H9 (cell line): ENCODE measurements at regions not wholly inside any gene's neighbourhood (a gene's known extent, or its start where the extent isn't known, plus 50 kb on each side); places are given as distances from the start of the nearest gene placed in this dataset.

Source experiments
- DNase-seq: peaks from one replicate; pipeline ENCODE4 v3.0.0-alpha.2; 2017
- H2AFZ ChIP-seq: one replicate; pipeline ENCODE4 v1.6.1; 2013; ENCODE audit warnings: mild to moderate bottlenecking, low read length, control low read depth, moderate library complexity
- H2AK5ac ChIP-seq: 2 replicates; pipeline ENCODE4 v1.6.1; 2013; ENCODE audit warnings: low read length, control low read depth, mixed read lengths; ENCODE audit not compliant: insufficient read length
- H2BK120ac ChIP-seq: one replicate; pipeline ENCODE4 v1.6.1; 2013; ENCODE audit warnings: low read depth, mild to moderate bottlenecking, low read length, control low read depth, inconsistent platforms; ENCODE audit not compliant: poor library complexity, severe bottlenecking
- H2BK12ac ChIP-seq: 2 replicates; pipeline ENCODE4 v1.6.1; 2013; ENCODE audit warnings: low read length, control low read depth, mixed read lengths, low read depth; ENCODE audit not compliant: insufficient read length
- H2BK15ac ChIP-seq: 2 replicates; pipeline ENCODE4 v1.6.1; 2013; ENCODE audit warnings: low read depth, low read length, control low read depth
- H2BK20ac ChIP-seq: one replicate; pipeline ENCODE4 v1.6.1; 2013; ENCODE audit warnings: low read depth, mild to moderate bottlenecking, low read length, control low read depth, inconsistent platforms; ENCODE audit not compliant: poor library complexity, severe bottlenecking
- H2BK5ac ChIP-seq: 2 replicates; pipeline ENCODE4 v1.6.1; 2013; ENCODE audit warnings: low read length, control low read depth, mixed read lengths; ENCODE audit not compliant: insufficient read length
- H3K14ac ChIP-seq: 2 replicates; pipeline ENCODE4 v1.6.1; 2013; ENCODE audit warnings: low read length, control low read depth; ENCODE audit not compliant: insufficient read depth
- H3K18ac ChIP-seq: 2 replicates; pipeline ENCODE4 v1.6.1; 2013; ENCODE audit warnings: low read depth, mild to moderate bottlenecking, mixed read lengths, low read length, control low read depth; ENCODE audit not compliant: insufficient read length
- H3K23ac ChIP-seq: 2 replicates; pipeline ENCODE4 v1.6.1; 2013; ENCODE audit warnings: low read length, control low read depth, mixed read lengths, low read depth; ENCODE audit not compliant: insufficient read length
- H3K23me2 ChIP-seq: 2 replicates; pipeline ENCODE4 v1.6.1; 2013; ENCODE audit warnings: low read depth, mild to moderate bottlenecking, mixed read lengths, low read length, control low read depth; ENCODE audit not compliant: insufficient read length, poor library complexity, severe bottlenecking
- H3K27ac ChIP-seq: 2 replicates; pipeline ENCODE4 v1.5.1; 2013; ENCODE audit warnings: low read length, control low read depth, mixed read lengths, low read depth; ENCODE audit not compliant: insufficient read length
- H3K27me3 ChIP-seq: 2 replicates; pipeline ENCODE4 v1.6.1; 2013; ENCODE audit warnings: low read length, control low read depth, inconsistent platforms; ENCODE audit not compliant: insufficient read depth
- H3K4ac ChIP-seq: 2 replicates; pipeline ENCODE4 v1.6.1; 2013; ENCODE audit warnings: low read depth, mild to moderate bottlenecking, control low read depth, inconsistent platforms, low read length, moderate library complexity
- H3K4me1 ChIP-seq: 2 replicates; pipeline ENCODE4 v1.6.1; 2013; ENCODE audit warnings: low read length, control low read depth, inconsistent platforms; ENCODE audit not compliant: insufficient read depth
- H3K4me2 ChIP-seq: 2 replicates; pipeline ENCODE4 v1.6.1; 2013; ENCODE audit warnings: low read length, control low read depth, mixed read lengths; ENCODE audit not compliant: insufficient read length, insufficient read depth
- H3K56ac ChIP-seq: 2 replicates; pipeline ENCODE4 v1.6.1; 2013; ENCODE audit warnings: low read depth, mild to moderate bottlenecking, mixed read lengths, low read length, control low read depth; ENCODE audit not compliant: insufficient read length
- H3K79me1 ChIP-seq: 2 replicates; pipeline ENCODE4 v1.6.1; 2013; ENCODE audit warnings: low read depth, mild to moderate bottlenecking, moderate library complexity, low read length, control low read depth, inconsistent platforms; ENCODE audit not compliant: insufficient read depth, poor library complexity, severe bottlenecking
- H3K79me2 ChIP-seq: 2 replicates; pipeline ENCODE4 v1.6.1; 2013; ENCODE audit warnings: low read length, control low read depth, inconsistent platforms; ENCODE audit not compliant: insufficient read depth
- H3K9ac ChIP-seq: 2 replicates; pipeline ENCODE4 v1.6.1; 2013; ENCODE audit warnings: low read length, control low read depth, mixed read lengths; ENCODE audit not compliant: insufficient read length; ENCODE audit errors: extremely low read depth
- H3K9me3 ChIP-seq: one replicate; pipeline ENCODE4 v1.6.1; 2013; ENCODE audit warnings: low read depth, low read length, inconsistent platforms; ENCODE audit not compliant: control insufficient read depth
- H3T11ph ChIP-seq: one replicate; pipeline ENCODE4 v1.6.1; 2013; ENCODE audit warnings: mild to moderate bottlenecking, low read length, control low read depth, inconsistent platforms
- H4K20me1 ChIP-seq: one replicate; pipeline ENCODE4 v1.6.1; 2013; ENCODE audit not compliant: control insufficient read depth, insufficient read length, insufficient read depth
- H4K5ac ChIP-seq: 2 replicates; pipeline ENCODE4 v1.6.1; 2013; ENCODE audit warnings: low read depth, mild to moderate bottlenecking, mixed read lengths, low read length, control low read depth; ENCODE audit not compliant: insufficient read length
- H4K8ac ChIP-seq: replicated peaks from 2 replicates; pipeline ENCODE4 v1.6.1; 2013; ENCODE audit warnings: low read length, control low read depth, mixed read lengths, low read depth; ENCODE audit not compliant: insufficient read length
- H4K91ac ChIP-seq: 2 replicates; pipeline ENCODE4 v1.6.1; 2013; ENCODE audit warnings: low read depth, mild to moderate bottlenecking, moderate library complexity, mixed read lengths, low read length, control low read depth; ENCODE audit not compliant: insufficient read length
- H3K27ac Mint-ChIP-seq, 3 experiments: 2 replicates in 2 of 3; 3 replicates in 1 of 3; pipeline ENCODE4 v1.8.0; 2020 to 2021; ENCODE audit warnings: mixed read lengths in 3 of 3, mild to moderate bottlenecking in 1 of 3, moderate library complexity in 1 of 3
- H3K27me3 Mint-ChIP-seq: 2 replicates; pipeline ENCODE4 v1.8.0; 2021; ENCODE audit warnings: low read depth, mild to moderate bottlenecking, moderate library complexity, mixed read lengths
- H3K36me3 Mint-ChIP-seq, 3 experiments: 2 replicates in 2 of 3; 3 replicates in 1 of 3; pipeline ENCODE4 v1.8.0; 2020 to 2021; ENCODE audit warnings: low read depth in 3 of 3, mixed read lengths in 3 of 3; ENCODE audit not compliant: insufficient read depth in 1 of 3
- H3K4me1 Mint-ChIP-seq, 2 experiments: 2 replicates each; pipeline ENCODE4 v1.8.0; 2020; ENCODE audit warnings: mixed read lengths in 2 of 2
- H3K4me3 Mint-ChIP-seq, 2 experiments: 2 replicates in 1 of 2; 3 replicates in 1 of 2; pipeline ENCODE4 v1.8.0; 2020 to 2021; ENCODE audit warnings: mild to moderate bottlenecking in 2 of 2, mixed read lengths in 2 of 2, moderate library complexity in 1 of 2
- H3K9me3 Mint-ChIP-seq, 2 experiments: 2 replicates in 1 of 2; 3 replicates in 1 of 2; pipeline ENCODE4 v1.8.0; 2020; ENCODE audit warnings: mild to moderate bottlenecking in 2 of 2, mixed read lengths in 2 of 2, moderate library complexity in 1 of 2
- WGBS: extraction: QIAGEN DNeasy Blood & Tissue Kit; methylation state at CpG from one replicate; pipeline ENCODE4 v1.1.7; 2013; ENCODE audit warnings: missing lambda C conversion rate, low lambda C conversion rate, mixed read lengths; ENCODE audit not compliant: insufficient read length; ENCODE audit errors: extremely low coverage; 5-methylcytosine and 5-hydroxymethylcytosine counted together
- TF ChIP-seq, protein P1 (sequence below): fragments of 200-600 bp; sonication (generic); conservative IDR thresholded peaks from 3 replicates; pipeline ENCODE4 v1.8.0; 2021; ENCODE audit warnings: antibody characterized with exemption, mild to moderate bottlenecking

GRCh38 chr3:68363796-68364195 lies 568.6 kb downstream of the TAFA4 start:
- Histone ChIP-seq H4K20me1 (no peaks in the 10 kb centered on the region), H3K79me2 (no peaks in the 10 kb centered on the region), H3K4me1 (no peaks in the 10 kb centered on the region), H3K18ac (no peak overlapping the region), H4K5ac (no peak overlapping the region), H3K56ac (no peak overlapping the region), H3K4me2 (no peak overlapping the region), H3K79me1 (no peaks in the 10 kb centered on the region), H2BK20ac (no peak overlapping the region), H3K27ac (no peak overlapping the region), H4K91ac (no peak overlapping the region), H3T11ph (no peak overlapping the region), H3K27me3 (no peaks in the 10 kb centered on the region), H3K9ac (no peak overlapping the region), H2BK12ac (no peak overlapping the region), H2BK5ac (no peak overlapping the region), H2BK15ac (no peak overlapping the region), H2BK120ac (no peak overlapping the region), H3K9me3 (no peaks in the 10 kb centered on the region), H2AFZ (no peak overlapping the region), H3K23ac (no peak overlapping the region), H2AK5ac (no peak overlapping the region), H3K4ac (no peak overlapping the region), H3K14ac (no peak overlapping the region), H3K23me2 (no peaks in the 10 kb centered on the region), H4K8ac (no peak overlapping the region)
- Mint-ChIP-seq H3K27me3 (no peaks in the 10 kb centered on the region), H3K27ac (no peak overlapping the region), H3K9me3 (no peaks in the 10 kb centered on the region), H3K36me3 (no peaks in the 10 kb centered on the region), H3K4me3 (no peak overlapping the region), H3K4me1 (no peaks in the 10 kb centered on the region)
- DNase-seq: no peak
- no CpG with 5 or more reads among the region's 3 CpGs for WGBS
- TF ChIP-seq, protein P1, sequence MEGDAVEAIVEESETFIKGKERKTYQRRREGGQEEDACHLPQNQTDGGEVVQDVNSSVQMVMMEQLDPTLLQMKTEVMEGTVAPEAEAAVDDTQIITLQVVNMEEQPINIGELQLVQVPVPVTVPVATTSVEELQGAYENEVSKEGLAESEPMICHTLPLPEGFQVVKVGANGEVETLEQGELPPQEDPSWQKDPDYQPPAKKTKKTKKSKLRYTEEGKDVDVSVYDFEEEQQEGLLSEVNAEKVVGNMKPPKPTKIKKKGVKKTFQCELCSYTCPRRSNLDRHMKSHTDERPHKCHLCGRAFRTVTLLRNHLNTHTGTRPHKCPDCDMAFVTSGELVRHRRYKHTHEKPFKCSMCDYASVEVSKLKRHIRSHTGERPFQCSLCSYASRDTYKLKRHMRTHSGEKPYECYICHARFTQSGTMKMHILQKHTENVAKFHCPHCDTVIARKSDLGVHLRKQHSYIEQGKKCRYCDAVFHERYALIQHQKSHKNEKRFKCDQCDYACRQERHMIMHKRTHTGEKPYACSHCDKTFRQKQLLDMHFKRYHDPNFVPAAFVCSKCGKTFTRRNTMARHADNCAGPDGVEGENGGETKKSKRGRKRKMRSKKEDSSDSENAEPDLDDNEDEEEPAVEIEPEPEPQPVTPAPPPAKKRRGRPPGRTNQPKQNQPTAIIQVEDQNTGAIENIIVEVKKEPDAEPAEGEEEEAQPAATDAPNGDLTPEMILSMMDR: no peak
